ENCODE measurements at regions not wholly inside any gene's neighbourhood (a gene's known extent, or its start where the extent isn't known, plus 50 kb on each side); places are given as distances from the start of the nearest gene placed in this dataset.

DNA sequence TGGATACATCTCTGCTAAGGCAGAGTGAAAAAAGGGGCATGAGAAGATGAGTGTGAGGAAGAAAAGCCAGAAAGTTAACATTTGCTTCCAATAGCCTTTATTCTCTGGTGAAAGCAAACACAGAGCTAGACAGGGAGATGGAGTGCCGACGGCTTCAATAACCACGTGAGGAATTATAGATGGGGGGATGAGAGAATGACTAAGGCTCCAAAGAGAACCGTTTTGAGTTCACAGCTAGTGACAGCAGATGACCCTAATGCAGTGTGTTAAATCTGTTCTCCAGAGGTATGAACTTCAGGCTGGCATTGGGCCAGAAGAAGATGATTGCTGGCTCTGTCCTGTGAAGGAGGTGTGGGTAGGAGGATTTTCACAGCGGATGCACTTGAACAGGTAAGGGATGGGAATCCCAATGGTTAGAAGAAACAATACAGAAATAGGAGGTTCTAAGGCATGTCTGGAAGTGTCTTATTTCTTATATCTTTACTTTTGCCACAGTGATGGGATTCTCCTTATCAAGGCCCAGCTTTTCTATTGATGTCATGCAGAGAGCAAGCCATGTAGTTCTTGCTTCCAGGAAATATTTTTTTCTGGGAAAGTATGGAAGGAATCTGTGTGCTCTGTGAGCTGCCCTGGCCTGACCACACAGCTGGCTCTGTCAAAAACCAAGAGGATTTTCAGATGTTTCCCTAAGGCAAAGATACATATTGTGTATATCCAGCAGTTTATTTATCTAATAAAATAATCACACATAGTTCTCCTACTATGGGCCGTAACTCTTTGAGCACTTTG lies 573.8 kb downstream of the LTN1 start:
- Histone ChIP-seq H3K9ac (ENCODE audit: insufficient read depth, low read length, poor library complexity, severe bottlenecking) (no peak overlapping the region), H3K79me2 (ENCODE audit: insufficient read depth, low read length) (no peaks in the 10 kb centered on the region)
- no peaks in the 10 kb centered on the region for H3K27me3 Mint-ChIP-seq (ENCODE audit: low read depth in 3 of 3)

DNA sequence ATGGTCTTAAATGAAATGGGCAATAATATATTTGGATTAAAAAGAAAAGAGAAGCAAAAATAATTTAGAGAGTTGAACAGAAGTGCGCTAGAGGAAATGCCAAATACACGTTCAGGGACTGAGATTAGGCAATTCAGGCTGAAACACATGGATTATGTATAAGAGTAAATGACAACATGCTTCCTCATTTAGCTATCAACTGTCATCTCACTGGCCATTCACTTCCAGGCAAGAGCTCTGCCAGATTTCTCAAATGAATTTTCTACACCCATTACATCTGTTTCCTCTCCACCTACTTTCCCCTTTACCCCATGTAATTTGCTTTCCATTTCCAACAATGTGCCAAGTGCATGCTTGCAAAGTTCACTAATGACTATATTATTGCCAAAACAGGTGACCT lies 582.4 kb downstream of the LTN1 start:
- intact Hi-C loops (cut with micrococcal nuclease) = no loop called here
- WGBS (ENCODE audit: insufficient coverage) = no CpG with 5 or more reads among the region's 2 CpGs
- Mint-ChIP-seq H3K27ac (peak overlapping the region in 1 of 7 donors; percentile 20), H3K27me3 (ENCODE audit: low read depth in 3 of 3) (peaks cover 0 to 3% (median 0%) of the 10 kb centered on the region in 3 donors), H3K4me1 (peaks cover 13% of the 10 kb centered on the region), H3K9me3 (peaks cover 0 to 3% (median 2%) of the 10 kb centered on the region in 7 donors), H3K36me3 (no peaks in the 10 kb centered on the region), H3K4me3 (peak overlapping the region in 1 of 2 donors; percentile 18)
- H4K20me1 ChIP-seq (ENCODE audit: insufficient read depth, low read length) = no peaks in the 10 kb centered on the region
- TF ChIP-seq, protein P1, sequence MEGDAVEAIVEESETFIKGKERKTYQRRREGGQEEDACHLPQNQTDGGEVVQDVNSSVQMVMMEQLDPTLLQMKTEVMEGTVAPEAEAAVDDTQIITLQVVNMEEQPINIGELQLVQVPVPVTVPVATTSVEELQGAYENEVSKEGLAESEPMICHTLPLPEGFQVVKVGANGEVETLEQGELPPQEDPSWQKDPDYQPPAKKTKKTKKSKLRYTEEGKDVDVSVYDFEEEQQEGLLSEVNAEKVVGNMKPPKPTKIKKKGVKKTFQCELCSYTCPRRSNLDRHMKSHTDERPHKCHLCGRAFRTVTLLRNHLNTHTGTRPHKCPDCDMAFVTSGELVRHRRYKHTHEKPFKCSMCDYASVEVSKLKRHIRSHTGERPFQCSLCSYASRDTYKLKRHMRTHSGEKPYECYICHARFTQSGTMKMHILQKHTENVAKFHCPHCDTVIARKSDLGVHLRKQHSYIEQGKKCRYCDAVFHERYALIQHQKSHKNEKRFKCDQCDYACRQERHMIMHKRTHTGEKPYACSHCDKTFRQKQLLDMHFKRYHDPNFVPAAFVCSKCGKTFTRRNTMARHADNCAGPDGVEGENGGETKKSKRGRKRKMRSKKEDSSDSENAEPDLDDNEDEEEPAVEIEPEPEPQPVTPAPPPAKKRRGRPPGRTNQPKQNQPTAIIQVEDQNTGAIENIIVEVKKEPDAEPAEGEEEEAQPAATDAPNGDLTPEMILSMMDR (IDR thresholded peaks at IDR 0.05) = no peak
- peaks cover 0 to 3% of the 10 kb centered on the region in 2 donors for H3K9me3 ChIP-seq (replicated peaks in 1 of 2; ENCODE audit: control insufficient read depth in 1 of 2, insufficient read depth in 1 of 2, low read length in 2 of 2)
- H3K4me2 ChIP-seq (replicated peaks; ENCODE audit: extremely low read depth, low read length, poor library complexity, severe bottlenecking) = no peak overlapping the region
- H3K4me3 ChIP-seq (replicated peaks in 1 of 3; ENCODE audit: low read depth in 2 of 3, low read length in 3 of 3) = no peak overlapping the region
- H3K27me3 ChIP-seq (ENCODE audit: control insufficient read depth in 2 of 2, insufficient read depth in 2 of 2, low read length in 2 of 2) = no peaks in the 10 kb centered on the region
- H3K27ac ChIP-seq (ENCODE audit: low read depth in 1 of 2, low read length in 2 of 2) = no peak overlapping the region
- H3K4me1 ChIP-seq (ENCODE audit: control insufficient read depth in 1 of 2, insufficient read depth in 2 of 2, low read length in 2 of 2) = no peaks in the 10 kb centered on the region
- H2AFZ ChIP-seq (ENCODE audit: insufficient read depth, low read depth, low read length, poor library complexity, severe bottlenecking) = no peak overlapping the region
- H3K9ac ChIP-seq (ENCODE audit: insufficient read depth, low read length, poor library complexity, severe bottlenecking) = no peak overlapping the region
- no peaks in the 10 kb centered on the region for H3K36me3 ChIP-seq (replicated peaks in 1 of 2; ENCODE audit: control insufficient read depth in 1 of 2, insufficient read depth in 2 of 2, low read length in 2 of 2)
- H3K79me2 ChIP-seq (ENCODE audit: insufficient read depth, low read length) = no peaks in the 10 kb centered on the region
- peak; percentile 14 to 32 (median 24) for DNase-seq

More for the DNA sequence above, 573.8 kb downstream of the LTN1 start:
- no peak overlapping the region for H3K4me2 ChIP-seq (replicated peaks; ENCODE audit: extremely low read depth, low read length, poor library complexity, severe bottlenecking)
- no peaks in the 10 kb centered on the region for H3K36me3 ChIP-seq (replicated peaks in 1 of 2; ENCODE audit: control insufficient read depth in 1 of 2, insufficient read depth in 2 of 2, low read length in 2 of 2)
- TF ChIP-seq, protein P1 (IDR thresholded peaks at IDR 0.05) = no peak
- H4K20me1 ChIP-seq (ENCODE audit: insufficient read depth, low read length) = no peaks in the 10 kb centered on the region
- H3K27me3 ChIP-seq (ENCODE audit: control insufficient read depth in 2 of 2, insufficient read depth in 2 of 2, low read length in 2 of 2) = no peaks in the 10 kb centered on the region
- no peaks in the 10 kb centered on the region for H3K4me1 ChIP-seq (ENCODE audit: control insufficient read depth in 1 of 2, insufficient read depth in 2 of 2, low read length in 2 of 2)
- DNase-seq = no peak
- no peaks in the 10 kb centered on the region for H3K4me1 Mint-ChIP-seq
- H3K9me3 Mint-ChIP-seq = peaks cover 0 to 2% (median 0%) of the 10 kb centered on the region in 7 donors
- no peak overlapping the region for H3K4me3 Mint-ChIP-seq
- H2AFZ ChIP-seq (ENCODE audit: insufficient read depth, low read depth, low read length, poor library complexity, severe bottlenecking) = no peak overlapping the region
- no peak overlapping the region for H3K4me3 ChIP-seq (replicated peaks in 1 of 3; ENCODE audit: low read depth in 2 of 3, low read length in 3 of 3)
- no peak overlapping the region for H3K27ac Mint-ChIP-seq
- H3K9me3 ChIP-seq (replicated peaks in 1 of 2; ENCODE audit: control insufficient read depth in 1 of 2, insufficient read depth in 1 of 2, low read length in 2 of 2) = peaks cover 0 to 3% of the 10 kb centered on the region in 2 donors
- H3K27ac ChIP-seq (ENCODE audit: low read depth in 1 of 2, low read length in 2 of 2) = no peak overlapping the region
- 95% methylated on average over 4 of the region's 6 CpGs for WGBS (ENCODE audit: insufficient coverage)
- no peaks in the 10 kb centered on the region for H3K36me3 Mint-ChIP-seq
- intact Hi-C loops (cut with micrococcal nuclease) = no loop called here
